MCF 10A (cell line): ENCODE measurements at regions not wholly inside any gene's neighbourhood (a gene's known extent, or its start where the extent isn't known, plus 50 kb on each side); places are given as distances from the start of the nearest gene placed in this dataset.

ENCODE experiments used
- BruUV-seq: library from RNA; stranded (reverse); fragments of 400-500 nt; replicated peaks from 2 replicates; lab custom pipeline; 2021; lab: Mats Ljungman, UMichigan
- CTCF ChIA-PET: fragments of 300-600 bp; sonication (Branson Sonifier 250); formaldehyde crosslinking; extraction: SDS; loops from one replicate; lab custom pipeline; 2021; ENCODE audit warnings: antibody characterized with exemption, inconsistent platforms; lab: Yijun Ruan, JAX
- POLR2A ChIA-PET: fragments of 300-600, 350-650 bp; sonication (Branson Sonifier 250); formaldehyde crosslinking; extraction: SDS; loops from one replicate; lab custom pipeline; 2020; ENCODE audit warnings: antibody characterized with exemption, inconsistent platforms; lab: Yijun Ruan, JAX
- DNase-seq: peaks from one replicate; pipeline ENCODE4 v3.0.0-alpha.2; 2018; ENCODE audit not compliant: unreplicated experiment
- H3K27ac Mint-ChIP-seq: one replicate; pipeline ENCODE4 v1.8.0; 2022; ENCODE audit warnings: mild to moderate bottlenecking, low read depth, mixed read lengths; ENCODE audit not compliant: unreplicated experiment
- H3K27me3 Mint-ChIP-seq: one replicate; pipeline ENCODE4 v1.8.0; 2022; ENCODE audit warnings: mixed read lengths; ENCODE audit not compliant: insufficient read depth, unreplicated experiment
- H3K36me3 Mint-ChIP-seq: one replicate; pipeline ENCODE4 v1.8.0; 2022; ENCODE audit warnings: mild to moderate bottlenecking, moderate library complexity, mixed read lengths; ENCODE audit not compliant: insufficient read depth, unreplicated experiment
- H3K4me1 Mint-ChIP-seq: one replicate; pipeline ENCODE4 v1.8.0; 2022; ENCODE audit warnings: mixed read lengths; ENCODE audit not compliant: insufficient read depth, unreplicated experiment
- H3K4me3 Mint-ChIP-seq: one replicate; pipeline ENCODE4 v1.8.0; 2022; ENCODE audit warnings: mild to moderate bottlenecking, moderate library complexity, mixed read lengths; ENCODE audit not compliant: unreplicated experiment
- H3K9me3 Mint-ChIP-seq: one replicate; pipeline ENCODE4 v1.8.0; 2022; ENCODE audit warnings: mixed read lengths; ENCODE audit not compliant: unreplicated experiment
- CTCF ChIP-seq: fragments of 200-600 bp; IDR thresholded peaks from one replicate; pipeline ENCODE4 v1.8.0; 2022; ENCODE audit warnings: antibody characterized with exemption, mild to moderate bottlenecking; ENCODE audit not compliant: unreplicated experiment
- intact Hi-C: fragments of 100-400 bp; cut with micrococcal nuclease; formaldehyde crosslinking; loops from 2 replicates; pipeline ENCODE4 v1.14.1; 2022

GRCh38 chr3:25142609-25143355, 285.3 kb upstream of the RARB start:
- TF ChIP-seq CTCF: no peak
- Mint-ChIP-seq H3K36me3 (no peaks in the 10 kb centered on the region), H3K9me3 (no peaks in the 10 kb centered on the region), H3K4me3 (no peak overlapping the region), H3K27ac (no peak overlapping the region), H3K27me3 (no peaks in the 10 kb centered on the region), H3K4me1 (no peaks in the 10 kb centered on the region)
- ChIA-PET POLR2A (interaction anchor here (0.7 to 1.2 kb wide), 2 partner anchors 8 to 280 kb away, joined by 3 to 5 read pairs; no protein-coding TSS in a partner anchor), CTCF (no interaction called here)
- no TSS peak for BruUV-seq
- intact Hi-C loops: no loop called here
- no peak for DNase-seq

- intact Hi-C loops: no loop called here
- CTCF ChIA-PET: interaction anchor here (0.8 kb wide), 1 partner anchor 109 kb away, joined by 3 read pairs; no protein-coding TSS in a partner anchor
Measured at GRCh38 chr3:25143356-25144025, 284.6 kb upstream of the RARB start.

GRCh38 chr3:25144430-25144829, 283.6 kb upstream of the RARB start:
- CTCF ChIA-PET: interaction anchor here (0.6 kb wide), 1 partner anchor 460 kb away, joined by 3 read pairs; no protein-coding TSS in a partner anchor
- BruUV-seq: no TSS peak

More at GRCh38 chr3:25143356-25144025, 284.6 kb upstream of the RARB start:
- no peaks in the 10 kb centered on the region for H3K9me3 Mint-ChIP-seq
- TF ChIP-seq CTCF: no peak
- DNase-seq: no peak
- POLR2A ChIA-PET: interaction anchor here (1.2 kb wide), 1 partner anchor 9 kb away, joined by 5 read pairs; no protein-coding TSS in a partner anchor
- no TSS peak for BruUV-seq
- no peaks in the 10 kb centered on the region for H3K4me1 Mint-ChIP-seq
- no peak overlapping the region for H3K4me3 Mint-ChIP-seq
- H3K27me3 Mint-ChIP-seq: no peaks in the 10 kb centered on the region
- H3K36me3 Mint-ChIP-seq: no peaks in the 10 kb centered on the region
- no peak overlapping the region for H3K27ac Mint-ChIP-seq

More at GRCh38 chr3:25144430-25144829, 283.6 kb upstream of the RARB start:
- no peak for TF ChIP-seq CTCF
- intact Hi-C loops: no loop called here
- DNase-seq: no peak
- Mint-ChIP-seq H3K4me1 (no peaks in the 10 kb centered on the region), H3K4me3 (no peak overlapping the region), H3K27me3 (no peaks in the 10 kb centered on the region), H3K36me3 (no peaks in the 10 kb centered on the region), H3K27ac (no peak overlapping the region), H3K9me3 (no peaks in the 10 kb centered on the region)
- POLR2A ChIA-PET: interaction anchor here (0.6 to 0.7 kb wide), 2 partner anchors 206 to 1853 kb away, joined by 3 read pairs; no protein-coding TSS in a partner anchor
